Brain microvascular endothelial cell (primary cell): ENCODE measurements at regions not wholly inside any gene's neighbourhood (a gene's known extent, or its start where the extent isn't known, plus 50 kb on each side); places are given as distances from the start of the nearest gene placed in this dataset.

ENCODE experiments used
- DNase-seq: peaks from one replicate; pipeline ENCODE4 v3.0.0-alpha.2; 2020
- H3K27ac ChIP-seq: fragments of 250-450 bp; sonication (Bioruptor Pico); 2 replicates; pipeline ENCODE4 v1.5.1; 2020; ENCODE audit warnings: mild to moderate bottlenecking, moderate library complexity
- H3K27me3 ChIP-seq: fragments of 250-450 bp; sonication (Bioruptor Pico); replicated peaks from 2 replicates; pipeline ENCODE4 v1.5.1; 2020; ENCODE audit warnings: mild to moderate bottlenecking
- H3K36me3 ChIP-seq: fragments of 250-450 bp; sonication (Bioruptor Pico); replicated peaks from 2 replicates; pipeline ENCODE4 v1.5.1; 2020; ENCODE audit warnings: mild to moderate bottlenecking
- H3K4me3 ChIP-seq: 2 replicates; pipeline ENCODE4 v1.5.1; 2011; ENCODE audit warnings: low read depth, mild to moderate bottlenecking, control low read depth, low read length, moderate library complexity
- in situ Hi-C: cut with HindIII; loops from 2 replicates; pipeline ENCODE4 v1.10.0; 2017; ENCODE audit warnings: low sequenced_read_pairs, low pct_ligation_motif_present
- TF ChIP-seq, protein P1 (sequence below): IDR thresholded peaks from 2 replicates; pipeline ENCODE4 v1.5.1; 2011; ENCODE audit warnings: low read depth, mild to moderate bottlenecking, moderate library complexity, low read length, control low read depth, inconsistent platforms; ENCODE audit errors: missing control alignments

DNA sequence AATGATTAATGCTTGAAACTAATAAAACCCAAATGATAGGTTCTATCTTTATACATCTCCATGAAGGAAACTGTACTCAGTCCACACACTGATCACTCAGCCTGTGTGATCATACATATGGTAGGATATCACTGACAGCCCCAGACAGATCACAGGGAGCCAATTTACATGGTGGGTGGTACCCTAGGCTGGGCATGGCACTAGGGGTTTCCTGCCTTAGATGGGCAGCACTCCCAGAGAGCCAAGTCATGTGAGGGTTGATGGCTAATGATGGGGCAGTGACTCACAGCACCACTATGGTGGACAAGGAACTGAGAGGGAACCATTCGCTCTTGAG is 89.6 kb upstream of the PTPRR start:
- no peaks in the 10 kb centered on the region for H3K27me3 ChIP-seq
- DNase-seq, result no peak
- no peak overlapping the region for H3K27ac ChIP-seq
- no peak overlapping the region for H3K4me3 ChIP-seq
- no peaks in the 10 kb centered on the region for H3K36me3 ChIP-seq
- in situ Hi-C loops, result no loop called here
- TF ChIP-seq, protein P1, sequence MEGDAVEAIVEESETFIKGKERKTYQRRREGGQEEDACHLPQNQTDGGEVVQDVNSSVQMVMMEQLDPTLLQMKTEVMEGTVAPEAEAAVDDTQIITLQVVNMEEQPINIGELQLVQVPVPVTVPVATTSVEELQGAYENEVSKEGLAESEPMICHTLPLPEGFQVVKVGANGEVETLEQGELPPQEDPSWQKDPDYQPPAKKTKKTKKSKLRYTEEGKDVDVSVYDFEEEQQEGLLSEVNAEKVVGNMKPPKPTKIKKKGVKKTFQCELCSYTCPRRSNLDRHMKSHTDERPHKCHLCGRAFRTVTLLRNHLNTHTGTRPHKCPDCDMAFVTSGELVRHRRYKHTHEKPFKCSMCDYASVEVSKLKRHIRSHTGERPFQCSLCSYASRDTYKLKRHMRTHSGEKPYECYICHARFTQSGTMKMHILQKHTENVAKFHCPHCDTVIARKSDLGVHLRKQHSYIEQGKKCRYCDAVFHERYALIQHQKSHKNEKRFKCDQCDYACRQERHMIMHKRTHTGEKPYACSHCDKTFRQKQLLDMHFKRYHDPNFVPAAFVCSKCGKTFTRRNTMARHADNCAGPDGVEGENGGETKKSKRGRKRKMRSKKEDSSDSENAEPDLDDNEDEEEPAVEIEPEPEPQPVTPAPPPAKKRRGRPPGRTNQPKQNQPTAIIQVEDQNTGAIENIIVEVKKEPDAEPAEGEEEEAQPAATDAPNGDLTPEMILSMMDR, result no peak

DNA sequence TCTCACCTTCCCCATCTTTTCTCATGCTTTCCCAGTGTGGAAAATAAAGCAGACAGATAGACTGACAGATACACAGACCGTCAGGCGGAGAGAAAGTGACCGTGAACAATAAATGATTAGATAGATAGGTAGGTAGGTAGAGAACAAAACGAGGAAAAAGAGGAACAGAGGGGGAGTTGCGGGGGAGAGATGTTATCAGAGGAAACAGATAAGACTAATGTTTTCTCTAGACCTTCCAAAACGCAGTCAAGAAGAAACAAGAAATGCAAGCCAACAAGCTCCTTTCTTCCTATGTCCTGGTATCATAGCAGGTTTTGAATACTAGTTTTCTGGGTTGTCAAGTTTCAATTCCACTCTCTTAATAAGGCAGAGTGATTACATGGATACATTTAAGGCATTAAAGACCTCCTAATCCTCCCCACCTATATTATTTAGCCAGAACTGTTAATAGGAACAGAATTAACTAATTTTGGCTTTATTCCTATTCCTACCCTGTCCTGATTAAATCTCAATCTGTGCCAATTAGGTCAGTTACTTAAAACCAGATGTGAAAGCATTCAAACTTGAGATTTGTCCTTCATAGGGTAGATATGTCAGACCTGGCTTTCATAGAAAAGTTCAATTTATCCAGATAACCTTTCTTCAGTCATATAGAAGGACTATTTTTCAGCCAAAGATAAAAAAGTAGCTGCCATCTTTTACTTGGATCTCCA is 89.0 kb upstream of the PTPRR start:
- H3K27me3 ChIP-seq, result no peaks in the 10 kb centered on the region
- no peak for DNase-seq
- H3K27ac ChIP-seq, result no peak overlapping the region
- no peak overlapping the region for H3K4me3 ChIP-seq
- H3K36me3 ChIP-seq, result no peaks in the 10 kb centered on the region
- TF ChIP-seq, protein P1, result no peak
- in situ Hi-C loops, result no loop called here

DNA sequence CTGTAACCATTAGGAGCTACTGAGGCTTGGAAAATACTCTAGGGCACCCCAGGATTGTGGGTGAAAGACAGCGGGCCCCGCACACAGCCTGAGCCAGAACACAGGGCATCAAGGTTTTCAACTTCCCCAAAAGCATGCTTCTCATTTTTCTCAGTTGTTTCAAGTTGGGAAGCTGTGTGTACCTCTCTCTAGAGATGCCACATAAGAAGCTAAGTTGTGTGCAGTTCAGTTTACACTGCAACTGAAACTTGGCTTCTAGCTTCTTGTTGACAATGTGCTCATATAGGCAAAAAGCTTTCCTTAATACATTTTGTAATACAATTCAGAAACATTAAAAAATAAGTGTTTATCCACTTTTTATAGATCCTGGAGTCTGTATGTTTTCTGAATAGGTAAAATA is 88.1 kb upstream of the PTPRR start:
- no peaks in the 10 kb centered on the region for H3K27me3 ChIP-seq
- in situ Hi-C loops, result no loop called here
- DNase-seq, result no peak
- H3K4me3 ChIP-seq, result no peak overlapping the region
- no peaks in the 10 kb centered on the region for H3K36me3 ChIP-seq
- H3K27ac ChIP-seq, result no peak overlapping the region
- TF ChIP-seq, protein P1, result no peak

DNA sequence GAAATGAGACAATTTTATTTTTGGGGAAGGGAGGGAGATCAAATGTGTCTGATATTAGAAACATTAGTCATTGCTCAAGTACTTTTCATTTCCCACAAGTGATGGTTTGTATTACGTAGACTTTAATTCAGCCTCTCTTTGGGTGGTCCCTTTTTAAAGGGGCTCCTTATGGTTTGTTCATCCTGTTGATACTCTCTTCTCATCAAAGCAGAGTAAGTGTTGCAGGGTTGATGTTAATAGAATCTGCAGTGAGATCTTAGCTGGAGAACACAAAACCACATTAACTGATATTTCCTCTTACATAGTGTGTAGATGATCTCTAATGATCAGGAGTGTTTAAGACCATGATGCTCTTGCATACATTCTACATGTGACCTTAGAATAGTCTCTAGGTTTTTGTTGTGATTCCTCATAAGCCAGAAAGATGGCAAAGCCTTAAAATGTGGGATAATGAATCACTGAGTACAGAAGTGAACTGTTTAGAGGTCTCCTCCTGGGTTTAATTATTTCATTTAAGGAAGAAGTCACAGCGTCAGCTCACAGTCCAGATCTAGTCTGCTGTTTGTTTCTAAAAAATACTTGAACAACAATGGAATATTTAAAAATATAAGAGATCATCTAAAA is 87.4 kb upstream of the PTPRR start:
- DNase-seq, result no peak
- in situ Hi-C loops, result no loop called here
- H3K27me3 ChIP-seq, result no peaks in the 10 kb centered on the region
- no peaks in the 10 kb centered on the region for H3K36me3 ChIP-seq
- TF ChIP-seq, protein P1, result no peak
- no peak overlapping the region for H3K27ac ChIP-seq
- no peak overlapping the region for H3K4me3 ChIP-seq

DNA sequence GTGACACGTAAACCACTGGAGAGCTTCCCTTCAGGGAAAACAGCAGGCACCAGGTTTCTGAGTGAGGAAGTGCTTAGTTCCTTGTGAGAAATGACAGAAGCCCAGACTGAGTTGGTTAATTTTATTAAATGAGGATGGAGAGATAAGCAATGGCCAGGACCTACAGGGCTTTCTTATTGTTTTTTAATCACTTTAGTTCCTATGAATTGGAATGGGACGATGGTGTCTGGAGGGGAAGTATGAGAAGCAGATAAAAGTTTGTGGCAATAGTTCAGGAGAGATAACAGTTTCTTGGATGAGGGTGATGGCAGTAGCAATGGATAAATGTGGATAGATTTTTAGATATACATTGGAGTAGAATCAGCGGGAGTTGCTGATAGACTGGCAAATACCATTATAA is 86.5 kb upstream of the PTPRR start:
- H3K27ac ChIP-seq, result no peak overlapping the region
- in situ Hi-C loops, result no loop called here
- no peaks in the 10 kb centered on the region for H3K27me3 ChIP-seq
- TF ChIP-seq, protein P1, result no peak
- no peak for DNase-seq
- H3K36me3 ChIP-seq, result no peaks in the 10 kb centered on the region
- no peak overlapping the region for H3K4me3 ChIP-seq

DNA sequence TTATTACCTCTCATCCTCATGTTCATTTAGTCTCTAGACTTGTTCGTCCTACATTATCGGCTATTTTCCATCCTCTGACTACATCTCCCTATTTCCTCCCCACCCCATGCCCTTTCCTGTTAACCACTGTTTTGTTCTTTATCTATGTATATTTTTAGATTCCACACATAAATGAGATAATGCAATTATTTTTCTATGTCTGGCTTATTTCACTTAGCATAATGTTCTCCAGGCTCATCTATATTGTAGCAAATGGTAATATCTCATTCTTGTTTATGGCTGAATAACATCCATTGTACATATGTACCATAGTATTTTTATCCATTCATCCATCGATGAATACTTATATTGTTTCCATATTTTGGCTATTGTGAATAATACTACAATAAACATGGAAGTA is 84.6 kb upstream of the PTPRR start:
- Histone ChIP-seq H3K27ac (no peak overlapping the region), H3K36me3 (no peaks in the 10 kb centered on the region), H3K4me3 (no peak overlapping the region), H3K27me3 (no peaks in the 10 kb centered on the region)
- TF ChIP-seq, protein P1, result no peak
- no peak for DNase-seq
- in situ Hi-C loops, result no loop called here
